ENCODE measurements at regions not wholly inside any gene's neighbourhood (a gene's known extent, or its start where the extent isn't known, plus 50 kb on each side); places are given as distances from the start of the nearest gene placed in this dataset.

DNA sequence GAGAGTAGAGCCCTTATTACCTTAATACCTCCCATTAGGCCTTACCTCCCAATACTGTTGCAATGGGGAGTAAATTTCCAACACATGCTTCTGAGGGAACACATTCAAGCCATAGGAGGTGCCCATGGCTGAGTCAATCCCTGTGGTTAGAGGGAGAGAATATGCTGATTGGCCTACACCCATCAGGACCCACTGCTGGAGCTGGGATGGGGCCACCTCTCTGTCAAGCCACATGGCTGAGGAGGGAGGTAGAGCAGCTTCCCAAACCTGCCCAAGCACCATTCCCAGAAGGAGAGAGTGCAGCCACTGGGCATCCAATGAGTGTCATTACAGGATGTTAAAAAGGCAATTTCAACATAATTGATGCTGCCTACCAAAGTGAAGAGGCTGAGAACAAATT lies 228.1 kb downstream of the C1orf94 start:
- POLR2A ChIA-PET, result no interaction called here
- CTCF ChIA-PET, result no interaction called here

GRCh38 chr1:34405266-34405959 lies 228.7 kb downstream of the C1orf94 start:
- CTCF ChIA-PET, result no interaction called here
- POLR2A ChIA-PET, result no interaction called here

GRCh38 chr1:34406377-34406776 lies 229.7 kb downstream of the C1orf94 start:
- ChIA-PET CTCF (no interaction called here), POLR2A (no interaction called here)

- POLR2A ChIA-PET, result no interaction called here
- CTCF ChIA-PET, result no interaction called here
Measured at GRCh38 chr1:34406833-34407539, 230.3 kb downstream of the C1orf94 start.

DNA sequence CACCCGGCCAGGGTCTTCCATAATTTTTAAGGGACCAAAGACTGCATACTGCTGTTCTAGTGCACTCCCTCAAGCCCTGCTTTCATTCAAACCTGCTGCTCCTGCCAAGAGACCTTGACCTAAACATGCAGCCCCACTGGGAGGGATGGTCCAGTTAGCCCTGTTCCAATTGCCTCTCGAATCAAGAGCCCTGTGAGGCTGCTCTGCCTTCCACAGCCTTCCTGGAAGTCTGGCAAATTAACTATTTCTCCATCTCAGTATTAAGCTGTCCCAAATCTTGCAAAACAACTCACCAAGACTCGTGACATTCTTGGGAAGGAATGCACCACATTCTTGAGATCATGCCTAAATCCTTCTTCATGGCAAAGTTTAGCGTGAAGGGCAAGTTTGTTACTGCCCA lies 231.3 kb downstream of the C1orf94 start:
- CTCF ChIA-PET, result no interaction called here
- POLR2A ChIA-PET, result no interaction called here

- ChIA-PET CTCF (interaction anchor here (0.7 kb wide), 1 partner anchor 25 kb away, joined by 4 read pairs; no protein-coding TSS in a partner anchor), POLR2A (no interaction called here)
Measured at GRCh38 chr1:34409689-34410229, 233.1 kb downstream of the C1orf94 start.

DNA sequence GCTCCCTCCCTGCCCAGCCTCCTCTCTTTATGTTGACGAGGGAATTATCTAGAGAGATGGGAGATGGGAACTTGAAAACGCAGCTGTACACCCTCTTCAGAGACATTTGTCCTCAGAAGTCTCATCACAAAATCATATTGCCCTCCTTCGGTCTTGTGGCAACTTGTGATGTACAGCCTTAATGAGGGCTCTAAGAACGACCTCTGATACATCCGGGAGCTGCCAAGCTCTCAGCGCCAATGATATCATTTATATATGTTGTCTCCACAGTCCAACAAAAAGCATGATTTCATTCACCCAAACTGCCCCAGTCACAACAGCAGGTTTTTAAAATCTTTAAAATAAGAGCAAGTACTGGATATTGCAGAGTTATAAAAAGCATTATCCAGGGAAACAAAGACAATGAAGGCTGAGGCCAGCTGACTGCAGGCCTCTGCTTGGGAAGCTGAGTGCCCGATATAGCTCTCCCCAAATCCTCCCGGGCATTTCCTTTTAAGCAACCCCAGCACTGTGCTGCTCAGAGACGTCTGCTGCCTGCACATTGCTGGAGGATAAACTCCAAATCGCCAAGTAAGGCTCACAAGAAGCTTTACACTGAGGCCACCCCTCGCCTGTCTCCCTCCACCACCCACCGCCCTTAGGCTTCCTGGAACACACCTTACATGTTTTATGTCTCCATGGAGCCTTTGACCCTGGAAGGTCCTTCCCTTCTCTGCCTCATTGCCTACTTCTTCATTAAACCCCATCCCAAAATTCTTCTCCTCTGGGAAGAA lies 236.1 kb downstream of the C1orf94 start:
- ChIA-PET CTCF (no interaction called here), POLR2A (no interaction called here)

DNA sequence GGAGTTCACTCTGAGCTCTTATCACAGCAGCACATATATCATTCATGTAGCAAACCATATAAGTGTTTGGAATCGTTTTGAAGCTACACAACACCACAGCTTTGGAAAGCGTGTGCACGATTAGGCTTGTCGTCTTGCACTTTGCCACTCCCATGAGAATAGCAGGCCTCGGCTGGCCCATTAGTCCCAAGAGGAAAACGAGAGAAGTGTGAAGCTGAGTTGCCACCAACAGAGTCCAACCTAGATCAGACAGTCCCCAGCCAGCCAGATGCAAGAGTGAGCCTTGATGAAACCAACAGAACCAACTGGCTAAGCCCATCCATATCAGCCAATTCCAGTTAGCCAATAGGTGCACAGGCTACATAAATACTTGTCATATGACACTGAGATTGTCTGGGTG lies 238.4 kb downstream of the C1orf94 start:
- POLR2A ChIA-PET, result no interaction called here
- CTCF ChIA-PET, result no interaction called here

- ChIA-PET POLR2A (no interaction called here), CTCF (no interaction called here)
Measured at GRCh38 chr1:34418166-34418565, 241.5 kb downstream of the C1orf94 start.

- CTCF ChIA-PET, result no interaction called here
- POLR2A ChIA-PET, result no interaction called here
Measured at GRCh38 chr1:34419663-34420136, 243.0 kb downstream of the C1orf94 start.

DNA sequence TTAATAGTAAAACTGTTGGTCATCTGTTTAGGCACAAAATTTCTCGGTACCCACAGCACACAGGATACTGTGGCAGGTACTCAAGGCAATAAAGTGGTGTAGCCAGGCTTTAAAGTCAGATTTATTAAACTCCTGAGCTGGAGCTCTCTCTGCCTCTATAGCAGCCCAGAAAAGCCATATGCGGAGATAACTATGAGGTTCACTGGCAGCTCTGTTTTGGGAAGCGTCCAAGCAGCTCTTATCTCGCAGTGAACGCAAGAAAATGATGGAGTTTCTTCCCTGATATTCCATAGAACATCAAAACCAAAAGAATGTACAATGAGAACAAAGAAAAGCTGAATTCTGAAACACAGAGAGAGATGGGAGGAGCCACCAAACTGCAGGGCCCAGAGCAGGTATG lies 248.3 kb downstream of the C1orf94 start:
- POLR2A ChIA-PET, result no interaction called here
- CTCF ChIA-PET, result no interaction called here

- CTCF ChIA-PET, result no interaction called here
- POLR2A ChIA-PET, result no interaction called here
Measured at GRCh38 chr1:34425785-34426184, 249.1 kb downstream of the C1orf94 start.

GRCh38 chr1:34426325-34426896 lies 249.7 kb downstream of the C1orf94 start:
- CTCF ChIA-PET, result no interaction called here
- POLR2A ChIA-PET, result no interaction called here

- ChIA-PET POLR2A (no interaction called here), CTCF (no interaction called here)
Measured at GRCh38 chr1:34427170-34427569, 250.5 kb downstream of the C1orf94 start.

DNA sequence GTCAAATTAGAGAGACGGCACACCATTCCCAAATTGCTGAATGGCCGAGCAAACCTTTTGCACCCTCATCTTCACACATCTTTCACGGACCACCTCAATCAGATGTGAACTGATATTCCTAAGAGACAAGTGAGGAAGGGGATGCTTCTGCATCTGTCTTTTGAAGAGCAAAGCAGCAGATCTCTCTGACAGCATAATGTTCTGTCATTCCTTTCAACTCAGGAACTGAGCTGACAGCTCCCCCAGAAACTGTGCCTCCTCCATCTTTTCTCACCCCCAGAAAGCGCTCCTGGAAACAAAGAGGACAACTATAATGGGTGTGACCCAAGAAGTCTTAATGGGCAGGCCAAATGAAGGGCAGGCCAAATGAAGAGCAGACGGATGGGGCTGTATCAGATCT lies 256.4 kb downstream of the C1orf94 start:
- POLR2A ChIA-PET, result no interaction called here

GRCh38 chr1:34436836-34437235 lies 260.1 kb downstream of the C1orf94 start:
- CTCF ChIA-PET, result no interaction called here
- POLR2A ChIA-PET, result no interaction called here

More for the DNA sequence above, 256.4 kb downstream of the C1orf94 start:
- CTCF ChIA-PET, result no interaction called here

GRCh38 chr1:34441259-34442069 lies 264.8 kb downstream of the C1orf94 start:
- CTCF ChIA-PET, result no interaction called here
- POLR2A ChIA-PET, result no interaction called here

- ChIA-PET POLR2A (no interaction called here), CTCF (no interaction called here)
Measured at GRCh38 chr1:34444516-34444915, 267.8 kb downstream of the C1orf94 start.

- ChIA-PET POLR2A (no interaction called here), CTCF (no interaction called here)
Measured at GRCh38 chr1:34450325-34450724, 273.6 kb downstream of the C1orf94 start.

- ChIA-PET CTCF (no interaction called here), POLR2A (no interaction called here)
Measured at GRCh38 chr1:34452451-34452850, 275.7 kb downstream of the C1orf94 start.

Data from activated CD8-positive, alpha-beta memory T cell treated with anti-CD3 and anti-CD28 coated beads for 36 hours (primary cell).